HG02943 (cell line): ENCODE measurements at regions not wholly inside any gene's neighbourhood (a gene's known extent, or its start where the extent isn't known, plus 50 kb on each side); places are given as distances from the start of the nearest gene placed in this dataset.
"Not testable (repeated sequence)": the region's sequence is repeated elsewhere in the genome, so short reads cannot be mapped to it uniquely, and the experiment has no call there.

Source experiments
- ATAC-seq: cut with Tn5 transposase; IDR thresholded peaks from one replicate; pipeline ENCODE4 v1.9.1; 2021; ENCODE audit warnings: mild to moderate bottlenecking, low read depth, moderate library complexity; ENCODE audit not compliant: unreplicated experiment

DNA sequence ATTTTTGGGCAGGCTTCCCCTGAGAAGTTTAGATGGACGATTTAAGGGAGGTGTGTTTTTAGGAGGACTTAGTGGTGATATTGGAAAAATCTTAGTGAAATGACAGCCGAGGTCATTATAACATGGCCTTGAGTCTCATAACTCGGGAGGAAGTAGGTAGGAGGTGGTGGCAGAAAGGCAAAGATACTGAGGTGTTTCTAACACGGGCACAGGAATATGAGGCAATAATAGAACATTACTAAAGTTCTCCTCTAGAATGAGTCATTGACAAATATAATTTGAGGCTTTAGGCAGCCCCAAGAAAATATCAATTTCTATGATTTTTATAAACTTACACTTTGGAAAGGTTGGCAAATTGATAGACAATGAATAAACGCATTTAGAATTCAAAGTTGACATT is 146.1 kb upstream of the ZEB2 start:
- no peak for ATAC-seq

DNA sequence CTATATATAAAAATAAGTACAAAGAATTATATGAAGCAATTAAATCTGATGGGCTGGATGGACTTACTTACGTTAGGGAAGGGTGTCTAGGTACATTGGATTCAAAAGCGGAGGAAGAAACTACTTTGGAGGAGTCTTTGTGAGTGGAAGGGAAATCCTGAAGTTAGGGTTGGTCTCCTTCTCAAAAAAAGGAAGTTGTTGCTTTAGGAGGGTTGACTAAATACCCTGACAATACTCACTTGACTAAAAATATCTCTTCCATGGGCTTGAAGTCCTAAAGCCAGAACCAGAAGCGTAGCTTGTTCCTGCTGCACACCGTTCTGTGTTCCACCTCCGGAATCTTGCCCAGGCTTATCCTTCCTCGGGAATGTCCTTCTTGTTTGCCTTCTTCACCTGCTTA is 143.3 kb upstream of the ZEB2 start:
- no peak for ATAC-seq

DNA sequence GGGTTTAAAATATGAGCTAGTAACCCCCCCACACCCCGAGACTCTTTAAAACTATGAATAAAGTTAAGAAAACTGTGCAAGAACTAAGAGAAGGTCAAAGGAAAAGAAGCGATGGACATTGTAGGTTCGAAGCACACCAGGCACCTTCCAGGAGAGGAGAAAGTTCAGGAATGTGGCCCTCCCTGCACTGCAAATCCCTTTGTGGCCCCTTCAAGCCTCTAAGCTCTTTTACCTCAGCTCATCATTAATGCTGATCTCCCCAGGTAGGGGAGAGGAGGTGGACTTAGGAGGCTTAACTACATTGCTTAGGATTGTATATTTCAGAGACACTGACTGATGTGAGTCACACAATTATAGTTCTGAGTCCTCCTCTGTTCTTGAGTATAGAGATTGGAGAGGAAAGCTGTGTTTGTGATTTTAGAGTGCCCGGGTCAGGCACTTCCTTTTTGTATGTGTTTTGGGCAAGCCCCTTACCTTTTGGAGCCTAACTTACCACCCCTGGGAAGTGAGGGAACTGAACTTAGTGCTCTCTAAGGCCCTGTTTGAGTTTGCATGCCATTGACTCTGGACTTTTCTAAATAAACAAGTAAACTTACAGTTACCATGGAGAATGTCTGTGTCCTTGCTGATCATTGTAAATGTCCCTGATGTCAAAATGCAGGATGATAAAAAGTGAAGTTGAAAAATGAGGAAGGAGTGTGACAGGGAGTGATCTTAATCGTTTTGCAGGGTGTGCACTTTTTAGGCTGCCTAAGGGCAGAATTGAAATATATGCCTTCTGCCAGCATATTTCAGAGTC is 140.8 kb upstream of the ZEB2 start:
- no peak for ATAC-seq

- ATAC-seq: no peak
These were observed 139.9 kb upstream of the ZEB2 start for GRCh38 chr2:144659731-144660275.

DNA sequence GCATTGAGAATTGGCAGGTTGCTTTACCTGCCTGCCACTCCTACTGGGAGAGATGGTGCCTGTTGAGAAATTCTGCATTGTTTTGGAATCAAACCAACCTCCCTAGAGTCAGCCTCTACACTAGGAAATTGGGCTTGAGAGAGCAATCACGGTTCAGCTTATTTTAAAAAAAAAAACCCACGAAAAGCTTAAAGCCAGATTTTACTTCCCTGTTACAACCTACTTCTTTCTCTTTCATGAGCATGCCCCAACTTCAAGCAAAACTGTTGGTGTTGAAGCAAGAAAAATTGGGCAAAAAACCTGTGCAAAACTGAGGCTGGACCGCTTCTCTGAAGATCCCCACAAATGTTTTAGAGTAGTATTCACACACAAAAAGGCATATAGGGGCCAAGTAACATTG is 134.6 kb upstream of the ZEB2 start:
- ATAC-seq: no peak

DNA sequence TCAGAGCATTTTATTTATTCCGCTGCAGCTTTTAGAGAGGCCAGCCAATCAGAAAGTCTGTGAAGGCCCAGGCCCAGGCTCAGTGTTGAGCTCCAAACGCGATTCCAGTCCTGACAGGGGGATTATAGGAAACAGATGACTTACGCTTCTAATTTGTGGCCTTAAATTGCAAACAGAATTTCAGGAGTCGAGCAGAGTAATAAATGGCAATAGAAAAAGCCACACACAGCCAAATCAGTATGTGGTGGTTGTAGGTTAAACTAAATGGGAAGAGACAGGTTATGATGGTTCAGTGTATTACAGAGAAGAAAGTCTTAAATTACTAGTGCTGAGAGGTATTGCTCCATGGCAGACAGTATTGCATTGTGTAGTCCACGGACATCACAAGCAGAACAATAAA is 131.0 kb upstream of the ZEB2 start:
- no peak for ATAC-seq

DNA sequence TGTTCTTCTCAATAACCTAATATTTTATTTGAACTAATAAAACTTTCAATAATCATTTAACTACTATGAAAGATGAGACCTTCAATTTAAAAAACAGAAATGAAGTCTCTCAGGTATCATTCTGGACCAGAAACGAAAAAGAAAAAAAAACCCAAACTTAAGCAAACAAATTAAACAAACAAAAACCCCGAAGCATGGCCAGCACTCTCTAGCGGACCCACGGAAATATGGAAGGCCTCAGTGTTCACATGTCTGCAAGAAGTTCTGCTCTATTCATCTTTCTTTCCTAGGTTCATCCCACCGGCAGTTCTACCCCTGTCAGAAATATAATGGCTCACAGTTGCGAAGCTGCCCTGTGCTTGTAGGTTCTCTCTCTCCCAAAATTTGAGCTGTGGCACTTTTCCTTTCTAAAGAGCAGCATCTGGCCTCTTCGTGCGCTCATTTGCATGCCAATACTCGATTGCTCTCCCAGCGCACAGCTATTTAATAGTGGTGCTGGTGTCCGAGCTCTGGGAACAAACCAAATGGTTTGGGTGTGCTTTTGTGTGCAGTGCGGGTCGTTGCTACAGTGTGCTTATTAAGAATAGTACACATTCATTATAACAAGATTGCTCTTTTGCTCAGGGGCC is 129.0 kb upstream of the ZEB2 start:
- no peak for ATAC-seq

DNA sequence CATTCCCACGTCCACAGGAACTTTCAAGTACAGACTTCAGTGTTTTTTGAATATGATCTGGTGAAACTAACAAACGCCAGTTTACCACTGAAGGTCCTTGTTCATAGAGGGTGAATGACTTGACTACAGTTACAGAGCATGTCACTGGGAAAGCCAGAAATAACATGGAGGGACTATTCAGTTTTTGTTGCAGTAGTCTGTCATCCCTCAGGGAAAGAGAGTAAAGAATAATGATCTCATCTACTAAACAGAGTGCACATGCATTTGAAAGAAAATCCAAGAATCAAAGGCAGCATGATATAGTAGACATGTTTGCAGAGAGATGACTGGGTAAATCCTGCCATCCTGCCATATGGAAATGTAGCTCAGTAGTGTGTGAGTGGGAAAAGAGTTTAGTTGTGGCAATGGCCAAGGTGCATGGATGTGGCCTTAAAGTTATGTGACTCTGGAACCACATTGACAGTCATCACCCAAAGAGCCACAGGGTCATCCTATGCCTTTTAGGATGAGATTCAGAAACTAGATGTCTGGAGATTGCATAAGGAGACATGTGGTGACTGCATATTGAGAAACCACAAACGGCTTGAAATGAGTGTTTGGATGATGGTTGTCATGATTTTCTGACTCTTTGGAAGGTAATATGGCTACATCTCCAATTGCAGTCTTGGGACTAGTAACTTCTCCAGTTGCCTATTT is 125.3 kb upstream of the ZEB2 start:
- no peak for ATAC-seq

DNA sequence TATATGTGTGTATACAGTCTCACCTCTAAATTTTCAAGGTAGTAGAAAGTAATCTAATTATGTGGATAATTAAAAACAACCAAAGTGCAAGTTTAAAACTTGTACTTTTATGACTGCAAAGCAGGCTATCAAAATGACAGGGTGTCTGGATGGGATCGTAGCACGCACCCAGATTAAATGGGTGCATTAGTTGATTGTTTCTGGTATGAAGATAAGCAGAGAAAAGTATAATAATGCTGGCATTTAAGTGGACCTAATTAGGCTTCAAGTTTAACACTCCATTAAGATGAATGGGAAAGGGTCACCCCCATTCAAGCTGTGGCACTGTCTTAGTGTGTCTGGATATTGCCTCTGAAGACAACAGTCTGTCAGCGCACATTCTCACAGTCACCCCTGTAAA is 124.6 kb upstream of the ZEB2 start:
- ATAC-seq: no peak

- ATAC-seq: no peak
These were observed 123.8 kb upstream of the ZEB2 start for GRCh38 chr2:144643537-144644336.

- no peak for ATAC-seq
These were observed 122.9 kb upstream of the ZEB2 start for GRCh38 chr2:144642856-144643255.

GRCh38 chr2:144642131-144642530 is 122.2 kb upstream of the ZEB2 start:
- ATAC-seq: no peak

DNA sequence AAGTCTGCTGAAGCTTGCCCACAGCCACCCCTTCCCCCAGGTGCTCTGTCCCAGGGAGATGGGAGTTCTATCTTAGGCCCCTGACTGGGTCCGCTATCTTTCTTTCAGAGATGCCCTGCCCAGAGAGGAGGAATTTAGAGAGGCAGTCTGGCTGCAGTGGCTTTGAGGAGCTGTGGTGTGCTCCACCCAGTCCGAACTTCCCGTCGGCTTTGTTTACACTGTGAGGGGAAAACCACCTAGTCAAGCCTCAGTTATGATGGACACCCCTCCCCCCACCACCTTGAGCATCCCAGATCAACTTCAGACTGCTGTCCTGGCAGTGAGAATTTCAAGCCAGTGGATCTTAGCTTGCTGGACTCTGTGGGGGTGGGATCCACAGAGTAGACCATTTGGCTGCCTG is 118.3 kb upstream of the ZEB2 start:
- not testable (repeated sequence) for ATAC-seq

DNA sequence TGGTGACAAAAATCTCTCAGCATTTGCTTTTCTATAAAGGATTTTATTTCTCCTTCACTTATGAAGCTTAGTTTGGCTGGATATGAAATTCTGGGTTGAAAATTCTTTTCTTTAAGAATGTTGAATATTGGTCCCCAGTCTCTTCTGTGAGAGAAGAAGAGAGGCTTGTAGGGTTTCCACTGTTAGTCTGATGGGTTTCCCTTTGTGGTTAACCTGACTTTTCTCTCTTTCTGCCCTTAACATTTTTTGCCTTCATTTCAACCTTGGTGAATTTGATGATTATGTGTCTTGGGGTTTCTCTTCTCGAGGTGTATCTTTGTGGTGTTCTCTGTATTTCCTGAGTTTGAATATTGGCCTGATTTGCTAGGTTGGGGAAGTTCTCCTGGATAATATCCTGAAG is 116.9 kb upstream of the ZEB2 start:
- ATAC-seq: not testable (repeated sequence)

- no peak for ATAC-seq
These were observed 112.9 kb upstream of the ZEB2 start for GRCh38 chr2:144632809-144633208.

GRCh38 chr2:144631636-144632035 is 111.7 kb upstream of the ZEB2 start:
- no peak for ATAC-seq

DNA sequence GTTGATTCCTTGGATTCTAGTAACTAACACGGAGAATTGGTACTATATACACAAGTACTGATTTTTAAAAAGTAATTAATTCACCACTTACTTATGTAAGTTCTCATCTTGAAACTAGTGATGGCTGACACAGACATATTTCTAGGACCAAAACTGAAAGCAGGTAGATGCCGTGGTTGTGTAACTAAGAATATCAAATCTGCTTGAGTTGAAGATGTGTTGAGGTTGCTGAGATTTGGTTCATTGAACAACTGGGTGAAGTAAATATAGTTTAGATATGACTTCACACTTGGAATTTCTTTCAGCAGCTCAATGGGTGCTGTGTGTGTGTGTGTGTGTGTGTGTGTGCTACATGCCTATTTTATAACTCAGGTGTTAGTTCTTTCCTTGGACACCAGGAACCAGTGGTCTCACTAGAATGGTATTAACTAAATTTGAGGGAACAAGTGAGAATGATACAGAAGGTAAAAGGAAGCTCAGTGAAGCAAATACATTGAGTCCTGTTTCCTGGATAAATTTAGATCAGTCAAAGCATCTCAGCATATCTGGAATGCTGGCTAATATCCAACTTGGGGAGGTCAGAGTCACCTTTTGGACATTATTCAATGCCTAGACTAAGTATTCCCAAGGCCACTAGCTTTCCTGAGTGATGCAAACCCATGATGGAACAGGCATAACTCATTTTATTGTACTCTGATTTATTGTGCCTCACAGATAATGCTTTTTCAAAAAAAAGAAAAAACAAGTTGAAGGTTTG is 110.7 kb upstream of the ZEB2 start:
- ATAC-seq: no peak

- no peak for ATAC-seq
These were observed 110.0 kb upstream of the ZEB2 start for GRCh38 chr2:144629935-144630334.

DNA sequence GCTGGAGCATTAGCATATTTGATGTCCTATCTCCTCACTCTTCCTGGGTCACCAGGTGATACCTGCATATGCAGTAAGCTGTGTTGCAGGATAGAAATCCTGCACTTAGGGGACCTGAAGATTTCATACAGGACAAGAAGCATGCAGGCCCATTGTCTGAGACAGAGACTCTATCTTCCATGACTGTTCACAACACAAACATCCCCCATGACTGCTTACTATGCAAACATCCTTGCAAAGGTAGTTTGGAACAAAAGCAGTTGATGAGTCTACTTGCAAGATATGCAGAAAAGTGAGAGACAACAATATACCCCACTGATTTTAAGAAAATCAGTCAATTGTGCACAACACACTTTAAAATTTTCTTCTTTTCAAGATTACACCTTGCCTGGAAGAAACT is 108.6 kb upstream of the ZEB2 start:
- ATAC-seq: no peak

- no peak for ATAC-seq
These were observed 105.7 kb upstream of the ZEB2 start for GRCh38 chr2:144625626-144626025.
